Body of pancreas (tissue), 4 donors: ENCODE measurements at regions not wholly inside any gene's neighbourhood (a gene's known extent, or its start where the extent isn't known, plus 50 kb on each side); places are given as distances from the start of the nearest gene placed in this dataset.

Experiments
- ATAC-seq: fragments of 150-250 bp; one replicate; pipeline ENCODE4 v1.9.1; 2016
- DNase-seq, 4 donors: peaks; one replicate each; pipeline ENCODE4 v3.0.0-alpha.2; 2019
- H3K27ac ChIP-seq, 4 donors: fragments of 200-600 bp; sonication (generic); 1 replicate in 3 of 4; 2 replicates in 1 of 4; pipeline versions ENCODE4 v1.5.1 to v1.6.1; 2016 to 2019; ENCODE audit warnings: mild to moderate bottlenecking in 1 of 4, mixed read lengths in 1 of 4, moderate library complexity in 1 of 4
- H3K27me3 ChIP-seq, 2 donors: fragments of 200-600 bp; sonication (generic); one replicate each; pipeline ENCODE4 v1.6.0; 2016; ENCODE audit warnings: mild to moderate bottlenecking in 1 of 2
- H3K36me3 ChIP-seq, 2 donors: fragments of 200-600 bp; sonication (generic); replicated peaks in 1 of 2; 2 replicates each; pipeline ENCODE4 v1.5.1; 2016; ENCODE audit warnings: low read depth in 2 of 2; ENCODE audit not compliant: insufficient read depth in 1 of 2
- H3K4me1 ChIP-seq: fragments of 200-600 bp; sonication (generic); one replicate; pipeline ENCODE4 v1.6.0; 2016
- H3K4me3 ChIP-seq, 2 donors: fragments of 200-600 bp; sonication (generic); 1 replicate in 1 of 2; 2 replicates in 1 of 2; pipeline ENCODE4 v1.5.1; 2016 to 2019
- H3K9me3 ChIP-seq, 3 donors: fragments of 200-600 bp; sonication (generic); 1 replicate in 2 of 3; 2 replicates in 1 of 3; pipeline ENCODE4 v1.5.1; 2016
- POLR2A ChIP-seq, 3 donors: fragments of 450-650 bp; IDR thresholded peaks; one replicate each; pipeline ENCODE4 v1.6.1; 2016; ENCODE audit warnings: antibody characterized with exemption in 3 of 3, mild to moderate bottlenecking in 2 of 3
- WGBS, 2 donors: methylation state at CpG; one replicate each; pipeline ENCODE4 v1.1.5; 2017; 5-methylcytosine and 5-hydroxymethylcytosine counted together
- intact Hi-C: fragments of 100-400 bp; cut with DNase I; formaldehyde crosslinking; loops from one replicate; pipeline ENCODE4 v1.15.1; 2023
- TF ChIP-seq, protein P1 (sequence below), 7 experiments: fragments of 450-650 bp in 4 of 7; fragments of 200-600 bp in 3 of 7; sonication (generic) in 3 of 7; IDR thresholded peaks; one replicate each; pipeline ENCODE4 v1.5.1; 2016 to 2019; ENCODE audit warnings: antibody characterized with exemption in 7 of 7

DNA sequence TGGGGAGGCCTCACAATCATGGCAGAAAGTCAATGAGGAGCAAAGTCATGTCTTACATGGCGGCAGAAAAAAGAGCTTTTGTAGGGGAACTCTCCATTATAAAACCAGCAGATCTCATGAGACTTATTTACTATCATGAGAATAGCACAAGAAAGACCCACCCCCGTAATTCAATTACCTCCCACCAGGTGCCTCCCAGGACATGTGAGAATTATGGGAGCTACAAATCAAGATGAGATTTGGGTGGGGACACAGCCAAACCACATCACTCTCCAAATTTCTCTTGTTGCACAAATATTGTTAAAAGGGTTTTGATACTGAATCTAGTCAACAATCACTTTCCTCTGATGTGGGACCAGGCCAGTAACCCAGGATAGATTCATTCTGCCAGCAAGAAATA, 1176.1 kb downstream of the CDH9 start:
- no peak overlapping the region for H3K4me3 ChIP-seq
- H3K9me3 ChIP-seq: no peaks in the 10 kb centered on the region
- H3K4me1 ChIP-seq: no peaks in the 10 kb centered on the region
- intact Hi-C loops: no loop called here
- H3K36me3 ChIP-seq: no peaks in the 10 kb centered on the region
- ATAC-seq (no peak), DNase-seq (no peak)
- TF ChIP-seq POLR2A (IDR thresholded peaks at IDR 0.05): no peak
- TF ChIP-seq, protein P1, sequence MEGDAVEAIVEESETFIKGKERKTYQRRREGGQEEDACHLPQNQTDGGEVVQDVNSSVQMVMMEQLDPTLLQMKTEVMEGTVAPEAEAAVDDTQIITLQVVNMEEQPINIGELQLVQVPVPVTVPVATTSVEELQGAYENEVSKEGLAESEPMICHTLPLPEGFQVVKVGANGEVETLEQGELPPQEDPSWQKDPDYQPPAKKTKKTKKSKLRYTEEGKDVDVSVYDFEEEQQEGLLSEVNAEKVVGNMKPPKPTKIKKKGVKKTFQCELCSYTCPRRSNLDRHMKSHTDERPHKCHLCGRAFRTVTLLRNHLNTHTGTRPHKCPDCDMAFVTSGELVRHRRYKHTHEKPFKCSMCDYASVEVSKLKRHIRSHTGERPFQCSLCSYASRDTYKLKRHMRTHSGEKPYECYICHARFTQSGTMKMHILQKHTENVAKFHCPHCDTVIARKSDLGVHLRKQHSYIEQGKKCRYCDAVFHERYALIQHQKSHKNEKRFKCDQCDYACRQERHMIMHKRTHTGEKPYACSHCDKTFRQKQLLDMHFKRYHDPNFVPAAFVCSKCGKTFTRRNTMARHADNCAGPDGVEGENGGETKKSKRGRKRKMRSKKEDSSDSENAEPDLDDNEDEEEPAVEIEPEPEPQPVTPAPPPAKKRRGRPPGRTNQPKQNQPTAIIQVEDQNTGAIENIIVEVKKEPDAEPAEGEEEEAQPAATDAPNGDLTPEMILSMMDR (IDR thresholded peaks at IDR 0.05): no peak
- no peak overlapping the region for H3K27ac ChIP-seq
- no peaks in the 10 kb centered on the region for H3K27me3 ChIP-seq
- WGBS, 2 donors: 74 to 80% methylated on average over 2 of the region's 2 CpGs

GRCh38 chr5:25858019-25858418, 1180.4 kb downstream of the CDH9 start:
- TF ChIP-seq POLR2A (IDR thresholded peaks at IDR 0.05): no peak
- TF ChIP-seq, protein P1 (IDR thresholded peaks at IDR 0.05): no peak
- 37% methylated on average over 6 of the region's 6 CpGs for WGBS, 2 donors
- Histone ChIP-seq H3K27me3 (no peaks in the 10 kb centered on the region), H3K9me3 (no peaks in the 10 kb centered on the region), H3K27ac (no peak overlapping the region), H3K4me1 (no peaks in the 10 kb centered on the region), H3K36me3 (no peaks in the 10 kb centered on the region), H3K4me3 (no peak overlapping the region)
- ATAC-seq: no peak
- intact Hi-C loops: no loop called here
- no peak for DNase-seq

- Histone ChIP-seq H3K4me1 (no peaks in the 10 kb centered on the region), H3K36me3 (no peaks in the 10 kb centered on the region), H3K27ac (no peak overlapping the region), H3K27me3 (no peaks in the 10 kb centered on the region), H3K4me3 (no peak overlapping the region), H3K9me3 (no peaks in the 10 kb centered on the region)
- TF ChIP-seq POLR2A (IDR thresholded peaks at IDR 0.05): no peak
- TF ChIP-seq, protein P1 (IDR thresholded peaks at IDR 0.05): no peak
- 53 to 58% methylated on average over 9 of the region's 9 CpGs for whole genome bisulfite sequencing, 2 donors
- ATAC-seq (no peak), DNase-seq (no peak)
- intact Hi-C loops: no loop called here
Observed at GRCh38 chr5:25851301-25851700, 1187.1 kb downstream of the CDH9 start.

DNA sequence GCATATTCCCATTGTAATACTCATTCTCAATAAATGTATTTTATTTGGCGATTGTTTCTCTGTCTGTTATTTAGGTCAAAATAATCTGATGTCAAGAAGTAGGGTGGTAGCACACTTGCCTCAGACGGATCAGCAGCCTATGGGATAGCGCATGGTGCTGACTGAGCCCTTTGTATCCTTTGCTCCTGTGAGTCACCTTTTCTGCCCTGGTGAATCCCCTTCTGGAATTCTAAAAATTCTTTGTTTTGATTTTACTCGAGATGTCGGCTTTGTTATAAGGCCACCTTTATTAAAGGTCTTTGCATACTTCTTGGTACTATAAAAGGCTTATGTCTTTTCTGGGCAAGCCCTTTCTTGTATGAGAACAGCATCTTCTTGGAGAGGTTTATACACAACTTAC, 1187.8 kb downstream of the CDH9 start:
- intact Hi-C loops: no loop called here
- H3K36me3 ChIP-seq: no peaks in the 10 kb centered on the region

DNA sequence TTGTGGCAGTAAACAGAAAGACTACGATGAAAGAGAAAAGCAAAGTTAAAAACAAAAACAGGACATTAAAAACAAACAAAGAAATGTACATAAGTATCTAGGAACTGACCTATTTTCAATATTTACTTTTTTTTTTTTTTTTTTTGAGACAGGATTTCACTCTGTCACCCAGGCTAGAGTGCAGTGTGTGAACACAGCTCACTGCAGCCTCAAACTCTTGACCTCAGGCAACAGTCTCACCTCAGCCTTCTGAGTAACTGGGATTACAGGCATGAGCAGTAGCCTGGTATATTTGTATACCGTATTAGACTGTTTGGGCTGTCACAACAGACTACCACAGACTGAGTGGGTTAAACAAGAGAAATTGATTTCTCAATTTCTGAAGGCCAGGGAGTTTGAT, 1189.1 kb downstream of the CDH9 start:
- Histone ChIP-seq H3K27me3 (no peaks in the 10 kb centered on the region), H3K4me3 (no peak overlapping the region), H3K36me3 (no peaks in the 10 kb centered on the region), H3K9me3 (no peaks in the 10 kb centered on the region), H3K27ac (no peak overlapping the region), H3K4me1 (no peaks in the 10 kb centered on the region)
- intact Hi-C loops: no loop called here
- DNase-seq (no peak), ATAC-seq (no peak)
- TF ChIP-seq, protein P1 (IDR thresholded peaks at IDR 0.05): no peak
- TF ChIP-seq POLR2A (IDR thresholded peaks at IDR 0.05): no peak
- WGBS, 2 donors: 34 to 50% methylated on average over 2 of the region's 2 CpGs

More for the DNA sequence above, 1187.8 kb downstream of the CDH9 start:
- Histone ChIP-seq H3K4me3 (no peak overlapping the region), H3K4me1 (no peaks in the 10 kb centered on the region), H3K9me3 (no peaks in the 10 kb centered on the region), H3K27me3 (no peaks in the 10 kb centered on the region), H3K27ac (no peak overlapping the region)
- ATAC-seq (no peak), DNase-seq (no peak)
- no peak for TF ChIP-seq POLR2A (IDR thresholded peaks at IDR 0.05)
- TF ChIP-seq, protein P1 (IDR thresholded peaks at IDR 0.05): no peak
- 54 to 57% methylated on average over 5 of the region's 5 CpGs for WGBS, 2 donors
